ENCODE measurements at regions not wholly inside any gene's neighbourhood (a gene's known extent, or its start where the extent isn't known, plus 50 kb on each side); places are given as distances from the start of the nearest gene placed in this dataset.

DNA sequence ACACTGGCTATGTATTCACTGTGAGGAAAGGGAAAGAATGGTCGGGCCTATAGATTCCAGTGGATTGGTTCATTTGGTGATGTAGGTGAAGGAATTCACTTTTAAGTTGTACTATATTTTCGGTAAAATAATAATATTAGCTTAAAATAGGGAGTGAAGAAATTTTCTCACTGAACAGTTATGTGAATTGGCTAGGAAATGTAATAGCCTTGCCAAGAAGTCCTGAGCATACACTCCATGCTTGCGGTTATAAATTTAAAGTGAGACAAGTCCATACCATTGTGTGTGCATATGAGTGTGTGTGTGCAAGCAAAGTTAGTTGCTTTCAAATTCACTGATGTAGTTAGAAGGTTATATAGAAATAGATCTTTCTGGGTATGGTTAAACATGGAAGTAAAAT lies 1651.0 kb downstream of the NCAM2 start:
- TF ChIP-seq, protein P1, sequence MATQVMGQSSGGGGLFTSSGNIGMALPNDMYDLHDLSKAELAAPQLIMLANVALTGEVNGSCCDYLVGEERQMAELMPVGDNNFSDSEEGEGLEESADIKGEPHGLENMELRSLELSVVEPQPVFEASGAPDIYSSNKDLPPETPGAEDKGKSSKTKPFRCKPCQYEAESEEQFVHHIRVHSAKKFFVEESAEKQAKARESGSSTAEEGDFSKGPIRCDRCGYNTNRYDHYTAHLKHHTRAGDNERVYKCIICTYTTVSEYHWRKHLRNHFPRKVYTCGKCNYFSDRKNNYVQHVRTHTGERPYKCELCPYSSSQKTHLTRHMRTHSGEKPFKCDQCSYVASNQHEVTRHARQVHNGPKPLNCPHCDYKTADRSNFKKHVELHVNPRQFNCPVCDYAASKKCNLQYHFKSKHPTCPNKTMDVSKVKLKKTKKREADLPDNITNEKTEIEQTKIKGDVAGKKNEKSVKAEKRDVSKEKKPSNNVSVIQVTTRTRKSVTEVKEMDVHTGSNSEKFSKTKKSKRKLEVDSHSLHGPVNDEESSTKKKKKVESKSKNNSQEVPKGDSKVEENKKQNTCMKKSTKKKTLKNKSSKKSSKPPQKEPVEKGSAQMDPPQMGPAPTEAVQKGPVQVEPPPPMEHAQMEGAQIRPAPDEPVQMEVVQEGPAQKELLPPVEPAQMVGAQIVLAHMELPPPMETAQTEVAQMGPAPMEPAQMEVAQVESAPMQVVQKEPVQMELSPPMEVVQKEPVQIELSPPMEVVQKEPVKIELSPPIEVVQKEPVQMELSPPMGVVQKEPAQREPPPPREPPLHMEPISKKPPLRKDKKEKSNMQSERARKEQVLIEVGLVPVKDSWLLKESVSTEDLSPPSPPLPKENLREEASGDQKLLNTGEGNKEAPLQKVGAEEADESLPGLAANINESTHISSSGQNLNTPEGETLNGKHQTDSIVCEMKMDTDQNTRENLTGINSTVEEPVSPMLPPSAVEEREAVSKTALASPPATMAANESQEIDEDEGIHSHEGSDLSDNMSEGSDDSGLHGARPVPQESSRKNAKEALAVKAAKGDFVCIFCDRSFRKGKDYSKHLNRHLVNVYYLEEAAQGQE (IDR thresholded peaks at IDR 0.05; ENCODE audit: low read depth, low read length), result no peak
- TF ChIP-seq, protein P2, sequence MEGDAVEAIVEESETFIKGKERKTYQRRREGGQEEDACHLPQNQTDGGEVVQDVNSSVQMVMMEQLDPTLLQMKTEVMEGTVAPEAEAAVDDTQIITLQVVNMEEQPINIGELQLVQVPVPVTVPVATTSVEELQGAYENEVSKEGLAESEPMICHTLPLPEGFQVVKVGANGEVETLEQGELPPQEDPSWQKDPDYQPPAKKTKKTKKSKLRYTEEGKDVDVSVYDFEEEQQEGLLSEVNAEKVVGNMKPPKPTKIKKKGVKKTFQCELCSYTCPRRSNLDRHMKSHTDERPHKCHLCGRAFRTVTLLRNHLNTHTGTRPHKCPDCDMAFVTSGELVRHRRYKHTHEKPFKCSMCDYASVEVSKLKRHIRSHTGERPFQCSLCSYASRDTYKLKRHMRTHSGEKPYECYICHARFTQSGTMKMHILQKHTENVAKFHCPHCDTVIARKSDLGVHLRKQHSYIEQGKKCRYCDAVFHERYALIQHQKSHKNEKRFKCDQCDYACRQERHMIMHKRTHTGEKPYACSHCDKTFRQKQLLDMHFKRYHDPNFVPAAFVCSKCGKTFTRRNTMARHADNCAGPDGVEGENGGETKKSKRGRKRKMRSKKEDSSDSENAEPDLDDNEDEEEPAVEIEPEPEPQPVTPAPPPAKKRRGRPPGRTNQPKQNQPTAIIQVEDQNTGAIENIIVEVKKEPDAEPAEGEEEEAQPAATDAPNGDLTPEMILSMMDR (IDR thresholded peaks at IDR 0.05 in 2 of 3, conservative IDR thresholded peaks at IDR 0.05 in 1 of 3; ENCODE audit: control insufficient read depth in 2 of 3, extremely low read depth in 1 of 3, insufficient read depth in 1 of 3, low read depth in 3 of 3, low read length in 3 of 3), result no peak
- TF ChIP-seq POLR2A (IDR thresholded peaks at IDR 0.05; ENCODE audit: low read depth, low read length) (no peak), RCOR1 (conservative IDR thresholded peaks at IDR 0.05; ENCODE audit: low read depth, low read length) (no peak), NR2C2 (IDR thresholded peaks at IDR 0.05; ENCODE audit: borderline replicate concordance, control insufficient read depth, insufficient read length, low read depth) (no peak), BHLHE40 (IDR thresholded peaks at IDR 0.05; ENCODE audit: borderline replicate concordance in 1 of 2, low read depth in 2 of 2, low read length in 1 of 2) (no peak), SIN3A (IDR thresholded peaks at IDR 0.05; ENCODE audit: low read depth, low read length) (no peak), POLR2AphosphoS2 (IDR thresholded peaks at IDR 0.05; ENCODE audit: low read depth, low read length) (no peak), POLR2AphosphoS5 (IDR thresholded peaks at IDR 0.05; ENCODE audit: low read length) (no peak), RBBP5 (conservative IDR thresholded peaks at IDR 0.05) (no peak), CEBPB (IDR thresholded peaks at IDR 0.05; ENCODE audit: borderline replicate concordance in 1 of 2, low read depth in 2 of 2, low read length in 2 of 2) (no peak), ZNF217 (IDR thresholded peaks at IDR 0.05) (no peak), RFX5 (IDR thresholded peaks at IDR 0.05; ENCODE audit: low read depth, low read length) (no peak)
- TF ChIP-seq, protein P3, sequence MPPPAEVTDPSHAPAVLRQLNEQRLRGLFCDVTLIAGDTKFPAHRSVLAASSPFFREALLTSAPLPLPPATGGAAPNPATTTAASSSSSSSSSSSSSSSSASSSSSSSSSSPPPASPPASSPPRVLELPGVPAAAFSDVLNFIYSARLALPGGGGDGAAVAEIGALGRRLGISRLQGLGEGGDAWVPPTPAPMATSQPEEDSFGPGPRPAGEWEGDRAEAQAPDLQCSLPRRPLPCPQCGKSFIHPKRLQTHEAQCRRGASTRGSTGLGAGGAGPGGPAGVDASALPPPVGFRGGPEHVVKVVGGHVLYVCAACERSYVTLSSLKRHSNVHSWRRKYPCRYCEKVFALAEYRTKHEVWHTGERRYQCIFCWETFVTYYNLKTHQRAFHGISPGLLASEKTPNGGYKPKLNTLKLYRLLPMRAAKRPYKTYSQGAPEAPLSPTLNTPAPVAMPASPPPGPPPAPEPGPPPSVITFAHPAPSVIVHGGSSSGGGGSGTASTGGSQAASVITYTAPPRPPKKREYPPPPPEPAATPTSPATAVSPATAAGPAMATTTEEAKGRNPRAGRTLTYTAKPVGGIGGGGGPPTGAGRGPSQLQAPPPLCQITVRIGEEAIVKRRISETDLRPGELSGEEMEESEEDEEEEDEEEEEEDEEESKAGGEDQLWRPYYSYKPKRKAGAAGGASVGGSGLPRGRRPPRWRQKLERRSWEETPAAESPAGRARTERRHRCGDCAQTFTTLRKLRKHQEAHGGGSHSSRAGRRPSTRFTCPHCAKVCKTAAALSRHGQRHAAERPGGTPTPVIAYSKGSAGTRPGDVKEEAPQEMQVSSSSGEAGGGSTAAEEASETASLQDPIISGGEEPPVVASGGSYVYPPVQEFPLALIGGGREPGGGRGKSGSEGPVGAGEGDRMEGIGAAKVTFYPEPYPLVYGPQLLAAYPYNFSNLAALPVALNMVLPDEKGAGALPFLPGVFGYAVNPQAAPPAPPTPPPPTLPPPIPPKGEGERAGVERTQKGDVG (CRISPR knock-in tag; IDR thresholded peaks at IDR 0.05), result no peak
